Small intestine (tissue), 7 donors: ENCODE measurements at regions not wholly inside any gene's neighbourhood (a gene's known extent, or its start where the extent isn't known, plus 50 kb on each side); places are given as distances from the start of the nearest gene placed in this dataset.

Experiments
- DNase-seq, 2 donors: peaks; one replicate each; pipeline versions ENCODE4 v3.0.0 to v3.0.0-alpha.2; 2013
- FAIRE-seq: peaks from 2 replicates; lab custom pipeline; 2012; peaks lifted over from hg19 to GRCh38; lab: Jason Lieb, UNC
- H3K27ac ChIP-seq, 3 donors: one replicate each; pipeline ENCODE4 v1.5.1; 2013; ENCODE audit warnings: low read length in 2 of 3, mild to moderate bottlenecking in 2 of 3, control low read depth in 1 of 3, inconsistent platforms in 1 of 3, low read depth in 1 of 3, moderate library complexity in 1 of 3
- H3K27me3 ChIP-seq, 3 donors: one replicate each; pipeline ENCODE4 v1.6.1; 2013; ENCODE audit warnings: low read length in 3 of 3, inconsistent platforms in 1 of 3; ENCODE audit not compliant: control insufficient read depth in 3 of 3, insufficient read depth in 3 of 3
- H3K36me3 ChIP-seq, 3 donors: one replicate each; pipeline ENCODE4 v1.6.1; 2013; ENCODE audit warnings: low read length in 3 of 3, inconsistent platforms in 1 of 3, low read depth in 1 of 3, mild to moderate bottlenecking in 1 of 3, moderate library complexity in 1 of 3; ENCODE audit not compliant: control insufficient read depth in 3 of 3, insufficient read depth in 2 of 3
- H3K4me1 ChIP-seq, 3 donors: one replicate each; pipeline ENCODE4 v1.6.1; 2013; ENCODE audit warnings: low read length in 2 of 3, inconsistent platforms in 1 of 3, low read depth in 1 of 3, mild to moderate bottlenecking in 1 of 3, moderate library complexity in 1 of 3; ENCODE audit not compliant: control insufficient read depth in 3 of 3, insufficient read depth in 2 of 3
- H3K4me3 ChIP-seq, 3 donors: one replicate each; pipeline ENCODE4 v1.5.1; 2013; ENCODE audit warnings: low read length in 3 of 3, control low read depth in 1 of 3, inconsistent platforms in 1 of 3, low read depth in 1 of 3, mild to moderate bottlenecking in 1 of 3, moderate library complexity in 1 of 3
- H3K9me3 ChIP-seq, 2 donors: one replicate each; pipeline ENCODE4 v1.6.1; 2013; ENCODE audit warnings: low read depth in 1 of 2, low read length in 1 of 2; ENCODE audit not compliant: control insufficient read depth in 2 of 2, insufficient read depth in 1 of 2
- WGBS, 3 donors: extraction: QIAGEN DNeasy Blood & Tissue Kit; methylation state at CpG; one replicate each; pipeline ENCODE4 v1.1.7; 2013; 5-methylcytosine and 5-hydroxymethylcytosine counted together
- donor health status: healthy with polysubstance abuse.
- donor health status: control.
- donor health status: control.
- donor health status: Bipolar disorder and iron deficiency.
- donor health status: healthy.

GRCh38 chr20:11140359-11140758 lies 466.6 kb upstream of the JAG1 start:
- Histone ChIP-seq H3K9me3 (no peaks in the 10 kb centered on the region), H3K27me3 (no peaks in the 10 kb centered on the region), H3K27ac (no peak overlapping the region), H3K36me3 (no peaks in the 10 kb centered on the region), H3K4me1 (no peaks in the 10 kb centered on the region), H3K4me3 (no peak overlapping the region)
- WGBS, 3 donors, result 60 to 71% (median 70%) methylated on average over 3 of the region's 3 CpGs
- FAIRE-seq, result no peak
- no peak for DNase-seq

GRCh38 chr20:11143481-11143880 lies 469.7 kb upstream of the JAG1 start:
- Histone ChIP-seq H3K27me3 (no peaks in the 10 kb centered on the region), H3K27ac (no peak overlapping the region), H3K9me3 (no peaks in the 10 kb centered on the region), H3K36me3 (no peaks in the 10 kb centered on the region), H3K4me3 (no peak overlapping the region), H3K4me1 (no peaks in the 10 kb centered on the region)
- WGBS, 3 donors, result 56 to 69% (median 69%) methylated on average over 2 of the region's 2 CpGs
- FAIRE-seq (no peak), DNase-seq (no peak)

- no peak overlapping the region for H3K4me3 ChIP-seq
- no peak for FAIRE-seq
- no peak for DNase-seq
- WGBS, 3 donors, result 70 to 82% (median 81%) methylated on average over 10 of the region's 10 CpGs
- H3K36me3 ChIP-seq, result no peaks in the 10 kb centered on the region
- no peaks in the 10 kb centered on the region for H3K9me3 ChIP-seq
- H3K27me3 ChIP-seq, result no peaks in the 10 kb centered on the region
- no peak overlapping the region for H3K27ac ChIP-seq
- H3K4me1 ChIP-seq, result no peaks in the 10 kb centered on the region
Observed at GRCh38 chr20:11144114-11144950, 470.5 kb upstream of the JAG1 start.

- no peaks in the 10 kb centered on the region for H3K9me3 ChIP-seq
- H3K4me1 ChIP-seq, result no peaks in the 10 kb centered on the region
- H3K27ac ChIP-seq, result no peak overlapping the region
- H3K36me3 ChIP-seq, result no peaks in the 10 kb centered on the region
- H3K27me3 ChIP-seq, result no peaks in the 10 kb centered on the region
- DNase-seq, result no peak
- no peak for FAIRE-seq
- no peak overlapping the region for H3K4me3 ChIP-seq
- WGBS, 3 donors, result 79 to 84% (median 83%) methylated on average over 3 of the region's 3 CpGs
Observed at GRCh38 chr20:11145616-11146015, 471.8 kb upstream of the JAG1 start.

- Histone ChIP-seq H3K27me3 (no peaks in the 10 kb centered on the region), H3K9me3 (no peaks in the 10 kb centered on the region), H3K4me3 (no peak overlapping the region), H3K36me3 (no peaks in the 10 kb centered on the region), H3K4me1 (no peaks in the 10 kb centered on the region), H3K27ac (no peak overlapping the region)
- WGBS, 3 donors, result 76 to 87% (median 77%) methylated on average over 1 of the region's 1 CpG
- FAIRE-seq (no peak), DNase-seq (no peak)
Observed at GRCh38 chr20:11153819-11154218, 480.0 kb upstream of the JAG1 start.

- peaks cover 0 to 5% (median 2%) of the 10 kb centered on the region in 3 donors for H3K4me1 ChIP-seq
- FAIRE-seq (no peak), DNase-seq (peak in 1 of 2 donors; percentile 40)
- 74 to 87% (median 79%) methylated on average over 1 of the region's 1 CpG for WGBS, 3 donors
- H3K9me3 ChIP-seq, result no peaks in the 10 kb centered on the region
- H3K27me3 ChIP-seq, result no peaks in the 10 kb centered on the region
- no peaks in the 10 kb centered on the region for H3K36me3 ChIP-seq
- no peak overlapping the region for H3K4me3 ChIP-seq
- no peak overlapping the region for H3K27ac ChIP-seq
Observed at GRCh38 chr20:11155156-11155756, 481.5 kb upstream of the JAG1 start.

GRCh38 chr20:11156922-11157321 lies 483.1 kb upstream of the JAG1 start:
- Histone ChIP-seq H3K9me3 (no peaks in the 10 kb centered on the region), H3K27ac (no peak overlapping the region), H3K4me1 (peaks cover 0 to 5% (median 2%) of the 10 kb centered on the region in 3 donors), H3K4me3 (no peak overlapping the region), H3K27me3 (no peaks in the 10 kb centered on the region), H3K36me3 (no peaks in the 10 kb centered on the region)
- FAIRE-seq (no peak), DNase-seq (no peak)
- WGBS, 3 donors, result 87 to 92% (median 89%) methylated on average over 3 of the region's 3 CpGs

GRCh38 chr20:11158146-11158545 lies 484.3 kb upstream of the JAG1 start:
- Histone ChIP-seq H3K4me3 (no peak overlapping the region), H3K36me3 (no peaks in the 10 kb centered on the region), H3K4me1 (peaks cover 0 to 5% (median 2%) of the 10 kb centered on the region in 3 donors), H3K9me3 (no peaks in the 10 kb centered on the region), H3K27me3 (no peaks in the 10 kb centered on the region), H3K27ac (no peak overlapping the region)
- DNase-seq, result no peak
- FAIRE-seq, result no peak
- 45 to 65% (median 51%) methylated on average over 2 of the region's 2 CpGs for WGBS, 3 donors
